PC-3 (cell line): ENCODE measurements at regions not wholly inside any gene's neighbourhood (a gene's known extent, or its start where the extent isn't known, plus 50 kb on each side); places are given as distances from the start of the nearest gene placed in this dataset.

ENCODE experiments used
- ATAC-seq: fragments of 200-7000 bp; cut with Tn5 transposase; 2 replicates; pipeline ENCODE4 v1.9.1; 2020; ENCODE audit warnings: mild to moderate bottlenecking, moderate library complexity
- BruUV-seq: library from RNA; stranded (reverse); fragments of 400-500 nt; replicated peaks from 2 replicates; lab custom pipeline; 2021; lab: Mats Ljungman, UMichigan
- CTCF ChIA-PET: fragments of 300-600 bp; sonication (Branson Sonifier 250); formaldehyde crosslinking; loops from one replicate; lab custom pipeline; 2022; ENCODE audit warnings: antibody characterized with exemption; lab: Charles Lee
- POLR2A ChIA-PET: fragments of 300-600 bp; sonication (Branson Sonifier 250); formaldehyde crosslinking; loops from one replicate; lab custom pipeline; 2022; ENCODE audit warnings: antibody characterized with exemption; ENCODE audit not compliant: unreplicated experiment; lab: Charles Lee
- DNase-seq: peaks from one replicate; pipeline ENCODE4 v3.0.0-alpha.2; 2015
- H2AFZ ChIP-seq: fragments of 300-600 bp; sonication (generic); 2 replicates; pipeline ENCODE4 v1.6.0; 2016; ENCODE audit warnings: antibody characterized with exemption, low read length
- H3F3A ChIP-seq: fragments of 300-600 bp; sonication (generic); one replicate; pipeline ENCODE4 v1.6.0; 2017; ENCODE audit warnings: antibody characterized with exemption, low read length, control low read depth, mild to moderate bottlenecking; ENCODE audit not compliant: unreplicated experiment
- H3K27ac ChIP-seq: fragments of 300-600 bp; sonication (generic); 2 replicates; pipeline ENCODE4 v1.5.1; 2016; ENCODE audit warnings: mild to moderate bottlenecking, low read length
- H3K27me3 ChIP-seq: fragments of 300-600 bp; sonication (generic); 2 replicates; pipeline ENCODE4 v1.6.1; 2016; ENCODE audit warnings: low read length, mixed read lengths
- H3K36me3 ChIP-seq: fragments of 300-600 bp; sonication (generic); 2 replicates; pipeline ENCODE4 v1.6.1; 2016; ENCODE audit warnings: low read depth, mixed run types, low read length, mixed read lengths
- H3K4me1 ChIP-seq: fragments of 300-600 bp; sonication (generic); 2 replicates; pipeline ENCODE4 v1.5.1; 2016; ENCODE audit warnings: low read length; ENCODE audit not compliant: insufficient read depth
- H3K4me2 ChIP-seq: fragments of 300-600 bp; sonication (generic); 2 replicates; pipeline ENCODE4 v1.6.0; 2016; ENCODE audit warnings: low read length
- H3K4me3 ChIP-seq: fragments of 300-600 bp; sonication (generic); 2 replicates; pipeline ENCODE4 v1.5.1; 2016; ENCODE audit warnings: mild to moderate bottlenecking, low read length, mixed read lengths
- H3K79me2 ChIP-seq: fragments of 300-600 bp; sonication (generic); 2 replicates; pipeline ENCODE4 v1.6.1; 2017; ENCODE audit warnings: low read length, mixed read lengths
- H3K9ac ChIP-seq: fragments of 300-600 bp; sonication (generic); 2 replicates; pipeline ENCODE4 v1.6.0; 2016; ENCODE audit warnings: mild to moderate bottlenecking, low read length
- H3K9me2 ChIP-seq: fragments of 300-600 bp; sonication (generic); replicated peaks from 2 replicates; pipeline ENCODE4 v1.6.1; 2016; ENCODE audit warnings: mixed run types, low read length, mixed read lengths
- H3K9me3 ChIP-seq: fragments of 300-600 bp; sonication (generic); 2 replicates; pipeline ENCODE4 v1.6.1; 2016; ENCODE audit warnings: low read length, mixed read lengths
- H4K20me1 ChIP-seq: fragments of 300-600 bp; sonication (generic); 2 replicates; pipeline ENCODE4 v1.6.1; 2016; ENCODE audit warnings: low read length, mixed read lengths
- EZH2 ChIP-seq: fragments of 300-600 bp; sonication (generic); IDR thresholded peaks from one replicate; pipeline ENCODE4 v1.6.1; 2017; ENCODE audit warnings: antibody characterized with exemption, mild to moderate bottlenecking, low read length; ENCODE audit not compliant: unreplicated experiment
- EZH2phosphoT487 ChIP-seq: fragments of 300-600 bp; sonication (generic); IDR thresholded peaks from 2 replicates; pipeline ENCODE4 v1.6.1; 2018; ENCODE audit warnings: mild to moderate bottlenecking, antibody characterized with exemption, low read length, borderline replicate concordance
- intact Hi-C: fragments of 100-400 bp; cut with micrococcal nuclease; formaldehyde crosslinking; loops from 2 replicates; pipeline ENCODE4 v1.9.0; 2023
- TF ChIP-seq, protein P1 (sequence below): fragments of 300-600 bp; sonication (generic); conservative IDR thresholded peaks from 2 replicates; pipeline ENCODE4 v1.5.1; 2017; ENCODE audit warnings: antibody characterized with exemption, low read depth, mild to moderate bottlenecking, low read length

DNA sequence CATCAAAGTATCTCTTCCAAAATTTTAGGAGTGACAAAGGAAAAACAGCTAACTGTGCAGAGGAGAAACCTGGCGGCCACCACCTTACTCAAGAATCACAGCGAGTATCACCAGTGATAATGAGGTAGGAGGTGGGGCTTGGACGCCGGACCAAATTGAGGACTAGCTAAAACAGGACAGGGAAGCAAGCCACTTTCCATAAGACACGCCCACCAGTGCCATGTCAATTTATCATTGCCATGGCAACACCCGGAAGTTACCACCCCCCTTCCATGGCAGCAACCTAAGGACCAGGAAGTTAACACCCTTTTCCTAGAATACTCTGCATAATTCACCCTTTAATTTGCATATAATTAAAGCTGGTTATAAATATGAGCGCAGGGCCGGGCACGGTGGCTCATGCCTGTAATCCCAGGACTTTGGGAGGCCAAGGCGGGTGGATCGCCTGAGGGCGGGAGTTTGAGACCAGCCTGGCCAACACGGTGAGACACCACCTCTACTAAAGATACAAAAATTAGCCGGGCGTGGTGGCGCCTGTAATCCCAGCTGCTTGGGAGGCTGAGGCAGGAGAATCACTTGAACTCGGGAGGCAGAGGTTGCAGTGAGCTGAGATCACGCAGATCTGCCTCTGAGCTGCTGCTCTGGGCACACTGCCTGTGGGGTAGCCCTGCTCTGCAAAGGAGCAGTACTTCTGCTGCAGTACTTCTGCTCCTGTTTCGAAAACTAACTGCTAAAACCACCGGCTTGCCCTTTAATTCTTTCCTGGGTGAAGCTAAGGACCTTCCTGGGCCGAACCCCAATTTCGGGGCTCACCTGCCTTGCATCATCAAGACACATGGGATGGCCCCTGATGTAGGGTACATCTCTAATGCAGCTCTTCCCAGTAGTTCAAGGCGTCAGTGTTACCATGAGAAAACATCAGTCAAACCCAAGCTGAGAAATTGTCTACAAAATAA is 116.7 kb downstream of the HMX1 start:
- H3K4me1 ChIP-seq = no peaks in the 10 kb centered on the region
- TF ChIP-seq EZH2 (no peak), EZH2phosphoT487 (no peak)
- TF ChIP-seq, protein P1, sequence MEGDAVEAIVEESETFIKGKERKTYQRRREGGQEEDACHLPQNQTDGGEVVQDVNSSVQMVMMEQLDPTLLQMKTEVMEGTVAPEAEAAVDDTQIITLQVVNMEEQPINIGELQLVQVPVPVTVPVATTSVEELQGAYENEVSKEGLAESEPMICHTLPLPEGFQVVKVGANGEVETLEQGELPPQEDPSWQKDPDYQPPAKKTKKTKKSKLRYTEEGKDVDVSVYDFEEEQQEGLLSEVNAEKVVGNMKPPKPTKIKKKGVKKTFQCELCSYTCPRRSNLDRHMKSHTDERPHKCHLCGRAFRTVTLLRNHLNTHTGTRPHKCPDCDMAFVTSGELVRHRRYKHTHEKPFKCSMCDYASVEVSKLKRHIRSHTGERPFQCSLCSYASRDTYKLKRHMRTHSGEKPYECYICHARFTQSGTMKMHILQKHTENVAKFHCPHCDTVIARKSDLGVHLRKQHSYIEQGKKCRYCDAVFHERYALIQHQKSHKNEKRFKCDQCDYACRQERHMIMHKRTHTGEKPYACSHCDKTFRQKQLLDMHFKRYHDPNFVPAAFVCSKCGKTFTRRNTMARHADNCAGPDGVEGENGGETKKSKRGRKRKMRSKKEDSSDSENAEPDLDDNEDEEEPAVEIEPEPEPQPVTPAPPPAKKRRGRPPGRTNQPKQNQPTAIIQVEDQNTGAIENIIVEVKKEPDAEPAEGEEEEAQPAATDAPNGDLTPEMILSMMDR = no peak
- no peaks in the 10 kb centered on the region for H3K36me3 ChIP-seq
- BruUV-seq = no TSS peak
- DNase-seq = no peak
- H3K4me2 ChIP-seq = no peak overlapping the region
- H2AFZ ChIP-seq = no peak overlapping the region
- no peak overlapping the region for H3K9ac ChIP-seq
- CTCF ChIA-PET = no interaction called here
- POLR2A ChIA-PET = no interaction called here
- no peaks in the 10 kb centered on the region for H4K20me1 ChIP-seq
- peaks cover 28% of the 10 kb centered on the region for H3K27me3 ChIP-seq
- no peaks in the 10 kb centered on the region for H3K9me2 ChIP-seq
- ATAC-seq = no peak
- intact Hi-C loops = no loop called here
- no peak overlapping the region for H3K4me3 ChIP-seq
- no peak overlapping the region for H3K27ac ChIP-seq
- H3F3A ChIP-seq = no peaks in the 10 kb centered on the region
- no peaks in the 10 kb centered on the region for H3K79me2 ChIP-seq
- H3K9me3 ChIP-seq = no peaks in the 10 kb centered on the region

DNA sequence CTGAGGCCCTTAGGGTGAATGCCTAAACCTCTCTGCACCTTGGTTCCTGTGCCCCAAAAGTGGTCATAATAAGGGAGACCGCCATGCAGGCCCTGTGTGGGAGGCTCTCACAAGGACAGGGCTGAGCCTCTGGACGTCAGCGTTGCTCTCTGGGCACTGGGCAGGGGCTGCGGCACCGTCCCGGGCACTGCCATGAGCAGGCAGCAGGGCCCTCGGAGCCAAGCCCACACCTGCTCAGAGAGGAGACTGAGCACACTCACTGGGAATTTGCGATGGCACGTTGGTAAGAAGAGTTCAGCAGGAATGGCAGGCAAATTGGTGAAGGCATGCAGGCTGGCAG is 123.4 kb downstream of the HMX1 start:
- DNase-seq (no peak), ATAC-seq (no peak)
- intact Hi-C loops = no loop called here
- Histone ChIP-seq H3K4me1 (no peaks in the 10 kb centered on the region), H2AFZ (no peak overlapping the region), H3K27me3 (peaks cover 33% of the 10 kb centered on the region), H3K9me2 (no peaks in the 10 kb centered on the region), H3K4me2 (no peak overlapping the region), H3K79me2 (no peaks in the 10 kb centered on the region), H3K9me3 (no peaks in the 10 kb centered on the region), H3F3A (no peaks in the 10 kb centered on the region), H3K9ac (no peak overlapping the region), H3K27ac (no peak overlapping the region), H3K4me3 (no peak overlapping the region), H4K20me1 (no peaks in the 10 kb centered on the region), H3K36me3 (no peaks in the 10 kb centered on the region)
- BruUV-seq = no TSS peak
- ChIA-PET CTCF (no interaction called here), POLR2A (no interaction called here)
- TF ChIP-seq, protein P1 = no peak
- TF ChIP-seq EZH2phosphoT487 (no peak), EZH2 (no peak)
